AG09319 (cell line): ENCODE measurements at regions not wholly inside any gene's neighbourhood (a gene's known extent, or its start where the extent isn't known, plus 50 kb on each side); places are given as distances from the start of the nearest gene placed in this dataset.

Source experiments
- DNase-seq: peaks from one replicate; pipeline ENCODE4 v3.0.0-alpha.2; 2010; ENCODE audit warnings: low read depth; ENCODE audit errors: extremely low read depth
- CTCF ChIP-seq: IDR thresholded peaks from 2 replicates; pipeline ENCODE4 v1.5.1; 2011; ENCODE audit warnings: low read depth, mild to moderate bottlenecking, inconsistent platforms, low read length, moderate library complexity

GRCh38 chr5:114308508-114308907, 53.4 kb upstream of the KCNN2 start:
- no peak for DNase-seq
- TF ChIP-seq CTCF = no peak

- no peak for TF ChIP-seq CTCF
- no peak for DNase-seq
Measured at GRCh38 chr5:114310666-114311065, 51.2 kb upstream of the KCNN2 start.

- no peak for TF ChIP-seq CTCF
- DNase-seq = no peak
Measured at GRCh38 chr5:114311281-114311680, 50.6 kb upstream of the KCNN2 start.

- no peak for TF ChIP-seq CTCF
- DNase-seq = no peak
Measured at GRCh38 chr5:114311968-114312367, 49.9 kb upstream of the KCNN2 start.
